ENCODE measurements at regions not wholly inside any gene's neighbourhood (a gene's known extent, or its start where the extent isn't known, plus 50 kb on each side); places are given as distances from the start of the nearest gene placed in this dataset.

DNA sequence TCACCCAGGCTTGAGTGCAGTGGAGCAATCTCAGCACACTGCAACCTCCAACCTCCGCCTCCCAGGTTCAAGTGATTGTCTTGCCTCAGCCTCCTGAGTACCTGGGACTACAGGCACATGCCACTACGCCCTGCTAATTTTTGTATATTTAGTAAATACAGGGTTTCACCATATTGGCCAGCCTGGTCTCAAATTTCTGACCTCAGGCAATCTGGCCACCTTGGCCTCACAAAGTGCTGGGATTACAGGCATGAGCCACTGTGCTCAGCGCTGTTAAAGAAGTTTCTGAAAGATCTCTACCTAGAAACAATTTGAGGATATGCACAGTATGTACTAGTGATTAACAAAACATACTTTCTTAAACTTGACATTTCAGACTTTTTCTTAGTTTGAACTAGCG lies 182.6 kb upstream of the ESRRG start:
- H3K4me1 ChIP-seq (ENCODE audit: control insufficient read depth, insufficient read depth, low read length, poor library complexity, severe bottlenecking): peaks cover 32% of the 10 kb centered on the region
- H3K9me3 ChIP-seq (ENCODE audit: control insufficient read depth, low read length): no peaks in the 10 kb centered on the region
- no peak overlapping the region for H3K4me3 ChIP-seq (ENCODE audit: extremely low read depth, insufficient read depth, low read length, poor library complexity, severe bottlenecking)
- WGBS, 2 experiments (ENCODE audit: insufficient coverage in 2 of 2): no CpG with 5 or more reads among the region's 4 CpGs
- H3K27ac ChIP-seq (ENCODE audit: low read depth, low read length, severe bottlenecking): no peak overlapping the region
- no peaks in the 10 kb centered on the region for H3K36me3 ChIP-seq (ENCODE audit: control insufficient read depth, insufficient read depth, low read length)

DNA sequence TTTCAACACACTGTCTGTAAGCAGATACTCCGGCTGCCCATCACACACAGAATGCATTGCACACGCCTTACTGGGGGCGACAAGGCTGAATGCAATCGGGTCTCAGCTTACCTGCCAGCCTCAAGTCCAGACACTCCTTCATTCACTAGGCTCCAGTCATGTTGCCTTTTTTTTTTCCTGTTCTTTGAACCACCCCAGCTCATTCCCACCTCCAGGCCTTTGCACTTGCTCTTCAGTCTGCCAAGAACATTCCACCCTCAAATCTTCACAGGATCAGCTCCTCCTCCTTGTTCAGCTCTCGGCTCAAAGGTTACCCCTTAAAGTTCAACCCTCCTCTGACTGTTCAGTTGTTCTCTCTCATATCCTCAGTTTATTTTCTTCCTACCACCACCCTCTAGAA lies 181.9 kb upstream of the ESRRG start:
- no peaks in the 10 kb centered on the region for H3K9me3 ChIP-seq (ENCODE audit: control insufficient read depth, low read length)
- H3K4me1 ChIP-seq (ENCODE audit: control insufficient read depth, insufficient read depth, low read length, poor library complexity, severe bottlenecking): peaks cover 32% of the 10 kb centered on the region
- no peak overlapping the region for H3K4me3 ChIP-seq (ENCODE audit: extremely low read depth, insufficient read depth, low read length, poor library complexity, severe bottlenecking)
- no peaks in the 10 kb centered on the region for H3K36me3 ChIP-seq (ENCODE audit: control insufficient read depth, insufficient read depth, low read length)
- no peak overlapping the region for H3K27ac ChIP-seq (ENCODE audit: low read depth, low read length, severe bottlenecking)
- 90 to 93% methylated on average over 3 to 5 of the region's 5 CpGs for WGBS, 2 experiments (ENCODE audit: insufficient coverage in 2 of 2)

DNA sequence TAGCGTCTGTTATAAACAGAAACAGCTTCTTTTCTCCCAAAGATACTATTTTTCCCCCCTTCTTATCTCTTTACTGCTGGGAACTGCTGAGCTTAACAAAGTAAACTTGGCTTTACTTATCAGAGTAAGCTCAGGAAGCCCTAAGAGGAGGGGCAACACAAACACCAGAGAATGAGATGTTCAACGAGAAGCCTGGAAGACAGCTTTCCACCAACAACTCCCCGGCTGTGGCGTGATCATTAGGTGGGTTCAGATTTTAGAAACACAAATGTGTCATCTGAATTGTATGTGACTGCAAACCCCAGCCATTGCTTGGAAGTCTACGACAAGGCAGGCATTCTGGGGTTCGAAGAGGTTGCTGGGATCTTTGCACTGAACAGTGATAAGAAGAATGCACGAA lies 181.2 kb upstream of the ESRRG start:
- no peaks in the 10 kb centered on the region for H3K9me3 ChIP-seq (ENCODE audit: control insufficient read depth, low read length)
- no peak overlapping the region for H3K4me3 ChIP-seq (ENCODE audit: extremely low read depth, insufficient read depth, low read length, poor library complexity, severe bottlenecking)
- peak overlapping the region; percentile 55 for H3K27ac ChIP-seq (ENCODE audit: low read depth, low read length, severe bottlenecking)
- H3K36me3 ChIP-seq (ENCODE audit: control insufficient read depth, insufficient read depth, low read length): no peaks in the 10 kb centered on the region
- WGBS, 2 experiments (ENCODE audit: insufficient coverage in 2 of 2): 65 to 74% methylated on average over 3 to 7 of the region's 7 CpGs
- peaks cover 32% of the 10 kb centered on the region for H3K4me1 ChIP-seq (ENCODE audit: control insufficient read depth, insufficient read depth, low read length, poor library complexity, severe bottlenecking)

DNA sequence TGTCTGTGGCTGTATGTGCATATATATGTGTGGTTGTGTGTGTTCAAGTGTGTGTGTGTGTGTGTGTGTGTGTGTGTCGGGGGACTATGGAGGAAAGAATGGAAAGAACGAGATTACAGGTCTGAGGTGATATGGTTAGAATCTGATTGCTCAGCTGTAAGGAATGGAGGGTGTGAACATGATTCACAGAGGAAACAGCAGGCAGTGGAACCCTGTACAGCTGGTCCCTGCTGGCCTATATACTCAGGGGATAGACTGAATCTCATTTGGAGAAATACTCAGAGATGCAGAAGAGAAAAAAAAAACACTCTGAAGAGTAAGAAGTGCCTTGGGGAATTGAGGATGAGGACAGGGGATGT lies 180.1 kb upstream of the ESRRG start:
- 54 to 63% methylated on average over 2 of the region's 2 CpGs for WGBS, 2 experiments (ENCODE audit: insufficient coverage in 2 of 2)
- no peaks in the 10 kb centered on the region for H3K36me3 ChIP-seq (ENCODE audit: control insufficient read depth, insufficient read depth, low read length)
- H3K27ac ChIP-seq (ENCODE audit: low read depth, low read length, severe bottlenecking): peak overlapping the region; percentile 71
- no peaks in the 10 kb centered on the region for H3K9me3 ChIP-seq (ENCODE audit: control insufficient read depth, low read length)
- H3K4me1 ChIP-seq (ENCODE audit: control insufficient read depth, insufficient read depth, low read length, poor library complexity, severe bottlenecking): peaks cover 32% of the 10 kb centered on the region
- no peak overlapping the region for H3K4me3 ChIP-seq (ENCODE audit: extremely low read depth, insufficient read depth, low read length, poor library complexity, severe bottlenecking)

DNA sequence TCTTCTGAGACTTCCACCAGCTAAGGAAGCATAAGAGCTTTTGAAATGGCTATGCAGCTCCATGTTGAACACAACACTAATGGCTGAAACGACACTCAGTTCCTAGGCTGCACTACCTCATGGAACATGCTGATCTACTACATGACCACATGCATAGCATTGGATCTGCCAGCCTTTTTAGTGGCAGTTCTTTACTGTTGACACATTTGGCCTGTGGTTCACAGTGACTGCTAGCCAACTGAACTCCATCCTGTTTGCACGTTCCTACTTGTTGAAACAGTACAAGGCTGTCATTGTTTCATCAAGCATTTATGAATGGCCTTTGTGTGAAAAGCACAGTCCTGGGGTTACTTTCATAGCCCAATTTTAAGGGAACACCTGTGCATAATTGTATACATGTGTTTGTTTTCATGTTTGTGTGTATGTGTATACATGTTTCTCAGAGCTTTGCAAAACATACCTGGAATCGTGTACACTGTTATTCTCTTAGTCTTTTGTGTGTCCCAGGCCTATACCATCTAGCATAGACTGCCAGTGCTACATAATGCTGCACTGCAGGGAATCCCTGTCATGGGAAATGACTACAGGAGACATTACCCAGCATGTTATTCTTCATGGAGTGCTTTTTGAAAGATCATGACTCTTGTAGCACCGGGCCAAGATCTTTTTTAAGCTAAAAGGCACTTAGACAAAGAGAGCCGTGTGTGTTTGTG lies 179.6 kb upstream of the ESRRG start:
- Histone ChIP-seq H3K36me3 (ENCODE audit: control insufficient read depth, insufficient read depth, low read length) (no peaks in the 10 kb centered on the region), H3K4me1 (ENCODE audit: control insufficient read depth, insufficient read depth, low read length, poor library complexity, severe bottlenecking) (peaks cover 32% of the 10 kb centered on the region), H3K4me3 (ENCODE audit: extremely low read depth, insufficient read depth, low read length, poor library complexity, severe bottlenecking) (no peak overlapping the region), H3K27ac (ENCODE audit: low read depth, low read length, severe bottlenecking) (peak overlapping the region; percentile 51), H3K9me3 (ENCODE audit: control insufficient read depth, low read length) (no peaks in the 10 kb centered on the region)
- 91 to 98% methylated on average over 4 of the region's 5 CpGs for WGBS, 2 experiments (ENCODE audit: insufficient coverage in 2 of 2)

DNA sequence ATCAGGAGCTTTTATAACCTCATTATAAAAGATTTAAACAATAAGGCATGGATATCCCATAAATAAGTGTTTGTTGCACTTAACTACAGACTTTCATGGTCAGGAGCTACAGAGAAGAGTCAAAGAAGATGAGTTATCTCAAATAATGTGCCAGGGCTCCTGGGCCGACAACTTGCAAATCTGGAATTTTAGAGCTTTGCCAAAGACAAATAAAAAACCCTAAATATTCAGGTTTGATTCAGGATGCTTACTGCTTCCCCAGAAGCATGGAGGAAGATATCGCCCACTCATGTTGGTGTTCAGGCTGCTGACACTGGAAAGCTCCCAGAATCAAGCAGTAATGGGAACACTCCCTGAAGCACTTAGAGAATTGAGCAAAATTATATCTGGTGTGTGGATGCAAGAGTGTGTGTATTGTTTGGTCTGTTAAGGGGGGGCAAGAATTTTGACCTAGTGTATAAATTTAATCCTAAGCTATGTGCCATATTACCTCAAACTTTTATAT lies 176.9 kb upstream of the ESRRG start:
- no peaks in the 10 kb centered on the region for H3K9me3 ChIP-seq (ENCODE audit: control insufficient read depth, low read length)
- H3K36me3 ChIP-seq (ENCODE audit: control insufficient read depth, insufficient read depth, low read length): no peaks in the 10 kb centered on the region
- 100% methylated on average over 1 of the region's 2 CpGs; no CpG with 5 or more reads in 1 of the 2 experiments for WGBS, 2 experiments (ENCODE audit: insufficient coverage in 2 of 2)
- H3K27ac ChIP-seq (ENCODE audit: low read depth, low read length, severe bottlenecking): no peak overlapping the region
- H3K4me3 ChIP-seq (ENCODE audit: extremely low read depth, insufficient read depth, low read length, poor library complexity, severe bottlenecking): no peak overlapping the region
- peaks cover 23% of the 10 kb centered on the region for H3K4me1 ChIP-seq (ENCODE audit: control insufficient read depth, insufficient read depth, low read length, poor library complexity, severe bottlenecking)

DNA sequence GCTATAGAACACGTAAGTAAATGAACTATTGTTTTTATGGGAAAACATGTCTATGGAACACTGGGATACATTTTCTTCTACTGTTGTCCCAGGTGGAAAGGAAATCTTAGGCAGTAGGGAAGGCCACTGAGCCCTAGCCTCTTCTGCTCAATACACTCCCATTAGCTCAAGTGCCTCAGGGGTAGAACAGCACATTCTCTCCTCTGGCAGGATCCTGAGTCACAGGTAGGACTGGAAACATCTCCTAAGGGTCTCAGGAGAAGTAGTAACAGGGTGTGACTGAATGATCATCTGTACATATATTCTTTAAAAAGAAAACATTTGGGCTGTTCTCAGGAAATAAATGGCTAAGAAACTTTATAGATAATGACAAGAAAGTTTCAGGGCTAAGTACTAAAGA lies 175.6 kb upstream of the ESRRG start:
- 90% methylated on average over 1 of the region's 1 CpG; no CpG with 5 or more reads in 1 of the 2 experiments for WGBS, 2 experiments (ENCODE audit: insufficient coverage in 2 of 2)
- Histone ChIP-seq H3K27ac (ENCODE audit: low read depth, low read length, severe bottlenecking) (no peak overlapping the region), H3K9me3 (ENCODE audit: control insufficient read depth, low read length) (no peaks in the 10 kb centered on the region)

DNA sequence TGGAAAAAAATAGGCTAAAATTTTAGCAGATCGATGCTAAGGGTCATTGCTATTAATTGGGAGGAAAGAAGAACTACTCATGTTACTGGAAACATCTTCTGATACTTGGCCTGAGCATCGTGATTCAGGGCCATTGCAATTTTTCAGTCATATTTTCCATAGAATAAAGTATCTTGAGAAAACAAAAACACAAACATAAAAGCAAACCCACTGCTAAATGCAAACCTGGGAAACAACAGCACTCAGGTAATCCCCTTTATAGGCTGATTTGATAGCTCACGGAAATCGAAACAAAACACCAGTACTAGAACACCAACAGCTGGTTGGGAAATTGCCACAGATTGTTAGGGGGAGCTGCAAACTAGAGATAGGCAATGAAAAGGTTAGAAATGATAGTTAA lies 172.9 kb upstream of the ESRRG start:
- H3K4me3 ChIP-seq (ENCODE audit: extremely low read depth, insufficient read depth, low read length, poor library complexity, severe bottlenecking): no peak overlapping the region
- WGBS, 2 experiments (ENCODE audit: insufficient coverage in 2 of 2): no CpG with 5 or more reads among the region's 4 CpGs
- no peaks in the 10 kb centered on the region for H3K4me1 ChIP-seq (ENCODE audit: control insufficient read depth, insufficient read depth, low read length, poor library complexity, severe bottlenecking)
- H3K9me3 ChIP-seq (ENCODE audit: control insufficient read depth, low read length): no peaks in the 10 kb centered on the region
- no peak overlapping the region for H3K27ac ChIP-seq (ENCODE audit: low read depth, low read length, severe bottlenecking)
- no peaks in the 10 kb centered on the region for H3K36me3 ChIP-seq (ENCODE audit: control insufficient read depth, insufficient read depth, low read length)

More for the DNA sequence above, 175.6 kb upstream of the ESRRG start:
- no peaks in the 10 kb centered on the region for H3K36me3 ChIP-seq (ENCODE audit: control insufficient read depth, insufficient read depth, low read length)
- no peak overlapping the region for H3K4me3 ChIP-seq (ENCODE audit: extremely low read depth, insufficient read depth, low read length, poor library complexity, severe bottlenecking)
- peaks cover 10% of the 10 kb centered on the region for H3K4me1 ChIP-seq (ENCODE audit: control insufficient read depth, insufficient read depth, low read length, poor library complexity, severe bottlenecking)

DNA sequence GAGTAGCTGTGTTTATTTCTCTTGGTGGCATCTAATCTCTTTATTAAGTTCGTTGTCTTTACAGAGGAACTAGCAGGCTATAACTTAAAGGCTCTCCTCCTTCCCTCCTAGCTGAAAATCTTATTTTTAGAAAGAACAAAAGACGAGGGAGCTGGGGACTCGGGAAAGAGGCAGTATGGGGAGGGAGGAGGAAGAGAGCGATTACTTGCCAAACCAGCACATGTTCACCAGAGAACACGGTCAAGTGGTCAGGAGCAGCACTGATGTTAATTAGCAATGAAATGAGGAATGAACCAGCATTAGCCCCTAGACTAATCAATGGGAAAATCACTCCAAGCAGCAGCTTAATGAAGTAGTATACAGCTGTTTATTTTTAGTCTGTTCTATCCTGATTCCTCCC lies 171.3 kb upstream of the ESRRG start:
- H3K4me3 ChIP-seq (ENCODE audit: extremely low read depth, insufficient read depth, low read length, poor library complexity, severe bottlenecking): no peak overlapping the region
- no peaks in the 10 kb centered on the region for H3K36me3 ChIP-seq (ENCODE audit: control insufficient read depth, insufficient read depth, low read length)
- peak overlapping the region; percentile 47 for H3K27ac ChIP-seq (ENCODE audit: low read depth, low read length, severe bottlenecking)
- H3K9me3 ChIP-seq (ENCODE audit: control insufficient read depth, low read length): no peaks in the 10 kb centered on the region
- WGBS, 2 experiments (ENCODE audit: insufficient coverage in 2 of 2): 86% methylated on average over 1 of the region's 5 CpGs; no CpG with 5 or more reads in 1 of the 2 experiments
- H3K4me1 ChIP-seq (ENCODE audit: control insufficient read depth, insufficient read depth, low read length, poor library complexity, severe bottlenecking): no peaks in the 10 kb centered on the region

DNA sequence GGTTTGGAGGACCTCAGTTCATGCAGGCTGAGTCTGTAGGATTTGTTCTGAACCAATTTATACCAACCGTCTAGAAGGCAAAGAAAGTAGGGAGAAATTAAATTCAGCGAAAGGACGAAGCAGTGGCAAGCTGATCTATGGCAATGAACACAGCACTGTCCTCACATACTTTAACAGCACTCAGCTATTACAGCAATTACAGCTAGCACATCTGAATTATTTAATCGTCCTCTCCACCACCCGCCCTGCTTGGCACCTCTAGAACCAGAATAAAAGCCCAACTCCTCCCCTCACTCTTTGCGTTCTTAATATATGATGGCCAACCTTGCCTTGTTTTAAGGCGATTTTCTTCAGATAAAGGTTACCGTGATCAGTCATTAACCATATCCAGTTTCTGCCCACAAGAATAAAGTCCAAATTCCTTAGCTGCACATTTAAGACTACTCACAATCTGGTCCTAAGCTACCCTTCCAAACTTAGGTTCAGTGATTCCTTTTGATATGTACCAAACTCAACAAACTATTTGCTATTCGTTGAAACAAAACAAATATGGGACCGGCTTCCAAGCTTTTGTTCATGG lies 169.4 kb upstream of the ESRRG start:
- 89 to 93% methylated on average over 9 to 10 of the region's 10 CpGs for WGBS, 2 experiments (ENCODE audit: insufficient coverage in 2 of 2)
- Histone ChIP-seq H3K4me3 (ENCODE audit: extremely low read depth, insufficient read depth, low read length, poor library complexity, severe bottlenecking) (no peak overlapping the region), H3K36me3 (ENCODE audit: control insufficient read depth, insufficient read depth, low read length) (no peaks in the 10 kb centered on the region), H3K9me3 (ENCODE audit: control insufficient read depth, low read length) (no peaks in the 10 kb centered on the region), H3K27ac (ENCODE audit: low read depth, low read length, severe bottlenecking) (no peak overlapping the region), H3K4me1 (ENCODE audit: control insufficient read depth, insufficient read depth, low read length, poor library complexity, severe bottlenecking) (peaks cover 8% of the 10 kb centered on the region)

DNA sequence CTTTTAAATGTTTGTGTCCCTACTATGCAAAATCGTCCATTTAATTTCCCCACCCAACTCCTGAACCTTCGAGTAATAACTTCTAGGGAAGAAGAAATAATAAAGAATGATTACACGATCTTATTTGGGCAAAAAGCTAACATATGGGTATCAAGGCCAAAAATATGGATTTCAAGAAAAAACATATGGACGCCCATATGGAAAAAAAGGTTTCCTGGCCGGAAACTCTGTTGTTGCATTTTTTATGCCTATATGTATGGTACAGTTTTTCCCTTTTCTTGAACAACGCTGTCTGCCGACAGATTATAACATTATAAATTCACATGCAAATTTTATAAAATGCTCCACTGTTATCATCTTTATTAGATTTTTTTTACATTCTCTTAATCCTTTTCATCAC lies 167.6 kb upstream of the ESRRG start:
- Histone ChIP-seq H3K4me3 (ENCODE audit: extremely low read depth, insufficient read depth, low read length, poor library complexity, severe bottlenecking) (no peak overlapping the region), H3K4me1 (ENCODE audit: control insufficient read depth, insufficient read depth, low read length, poor library complexity, severe bottlenecking) (peaks cover 8% of the 10 kb centered on the region), H3K9me3 (ENCODE audit: control insufficient read depth, low read length) (no peaks in the 10 kb centered on the region), H3K27ac (ENCODE audit: low read depth, low read length, severe bottlenecking) (no peak overlapping the region), H3K36me3 (ENCODE audit: control insufficient read depth, insufficient read depth, low read length) (no peaks in the 10 kb centered on the region)
- 100% methylated on average over 1 to 2 of the region's 7 CpGs for WGBS, 2 experiments (ENCODE audit: insufficient coverage in 2 of 2)
